ENCODE measurements at regions not wholly inside any gene's neighbourhood (a gene's known extent, or its start where the extent isn't known, plus 50 kb on each side); places are given as distances from the start of the nearest gene placed in this dataset.

- ChIA-PET CTCF (no interaction called here), POLR2A (ENCODE audit: low non-redundant PET) (no interaction called here)
- no peak overlapping the region for H3K27ac ChIP-seq
- no peak for DNase-seq (ENCODE audit: low spot score)
- TF ChIP-seq, protein P1, sequence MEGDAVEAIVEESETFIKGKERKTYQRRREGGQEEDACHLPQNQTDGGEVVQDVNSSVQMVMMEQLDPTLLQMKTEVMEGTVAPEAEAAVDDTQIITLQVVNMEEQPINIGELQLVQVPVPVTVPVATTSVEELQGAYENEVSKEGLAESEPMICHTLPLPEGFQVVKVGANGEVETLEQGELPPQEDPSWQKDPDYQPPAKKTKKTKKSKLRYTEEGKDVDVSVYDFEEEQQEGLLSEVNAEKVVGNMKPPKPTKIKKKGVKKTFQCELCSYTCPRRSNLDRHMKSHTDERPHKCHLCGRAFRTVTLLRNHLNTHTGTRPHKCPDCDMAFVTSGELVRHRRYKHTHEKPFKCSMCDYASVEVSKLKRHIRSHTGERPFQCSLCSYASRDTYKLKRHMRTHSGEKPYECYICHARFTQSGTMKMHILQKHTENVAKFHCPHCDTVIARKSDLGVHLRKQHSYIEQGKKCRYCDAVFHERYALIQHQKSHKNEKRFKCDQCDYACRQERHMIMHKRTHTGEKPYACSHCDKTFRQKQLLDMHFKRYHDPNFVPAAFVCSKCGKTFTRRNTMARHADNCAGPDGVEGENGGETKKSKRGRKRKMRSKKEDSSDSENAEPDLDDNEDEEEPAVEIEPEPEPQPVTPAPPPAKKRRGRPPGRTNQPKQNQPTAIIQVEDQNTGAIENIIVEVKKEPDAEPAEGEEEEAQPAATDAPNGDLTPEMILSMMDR (conservative IDR thresholded peaks at IDR 0.05; ENCODE audit: low read depth): no peak
Measured at GRCh38 chr2:36203366-36203765, 152.2 kb upstream of the CRIM1 start.

- ChIA-PET POLR2A (ENCODE audit: low non-redundant PET) (no interaction called here), CTCF (no interaction called here)
- H3K27ac ChIP-seq: no peak overlapping the region
- TF ChIP-seq, protein P1 (conservative IDR thresholded peaks at IDR 0.05; ENCODE audit: low read depth): no peak
- no peak for DNase-seq (ENCODE audit: low spot score)
Measured at GRCh38 chr2:36197181-36197971, 158.2 kb upstream of the CRIM1 start.

DNA sequence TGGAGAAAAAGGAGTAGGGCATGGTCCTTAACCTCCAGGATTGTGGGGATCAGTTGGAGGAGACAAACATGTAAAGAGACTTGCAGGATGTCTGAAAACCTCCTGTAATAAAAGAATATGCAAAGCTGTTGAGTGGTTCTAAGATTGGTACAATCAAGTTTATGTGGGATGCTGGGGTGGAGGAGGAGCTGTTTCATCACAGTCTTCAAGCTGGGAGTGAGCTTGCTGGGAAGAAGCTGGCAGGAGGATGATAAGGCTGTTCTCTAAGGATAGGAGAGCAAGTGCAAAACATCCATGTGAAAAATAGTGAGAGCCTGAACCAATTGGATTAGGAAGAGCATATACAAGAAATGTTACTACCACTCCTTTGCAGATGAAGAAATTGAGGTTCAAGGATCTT, 161.9 kb upstream of the CRIM1 start:
- POLR2A ChIA-PET (ENCODE audit: low non-redundant PET): no interaction called here
- CTCF ChIA-PET: no interaction called here

DNA sequence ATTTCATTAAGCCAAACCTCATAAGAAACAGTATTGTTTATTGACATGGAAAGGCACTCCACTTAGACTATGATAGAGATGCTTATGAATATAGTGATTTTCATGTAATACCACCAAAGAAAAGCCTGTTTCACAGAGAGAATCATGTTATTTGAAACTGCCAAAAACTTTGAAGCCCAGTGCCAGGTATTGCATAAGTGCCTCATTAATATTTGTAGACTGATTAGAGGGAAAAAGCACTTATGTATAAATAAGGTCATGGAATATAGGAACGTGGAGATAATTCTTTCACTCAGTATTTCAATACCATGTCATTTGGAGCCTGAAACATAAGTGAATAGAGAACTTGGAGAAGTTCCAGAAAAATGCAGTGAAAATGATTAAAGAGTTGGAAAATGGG, 162.6 kb upstream of the CRIM1 start:
- CTCF ChIA-PET: no interaction called here
- TF ChIP-seq, protein P1 (conservative IDR thresholded peaks at IDR 0.05; ENCODE audit: low read depth): no peak
- DNase-seq (ENCODE audit: low spot score): no peak
- POLR2A ChIA-PET (ENCODE audit: low non-redundant PET): no interaction called here
- H3K27ac ChIP-seq: no peak overlapping the region

More for the DNA sequence above, 161.9 kb upstream of the CRIM1 start:
- DNase-seq (ENCODE audit: low spot score): no peak
- TF ChIP-seq, protein P1 (conservative IDR thresholded peaks at IDR 0.05; ENCODE audit: low read depth): no peak
- H3K27ac ChIP-seq: no peak overlapping the region

DNA sequence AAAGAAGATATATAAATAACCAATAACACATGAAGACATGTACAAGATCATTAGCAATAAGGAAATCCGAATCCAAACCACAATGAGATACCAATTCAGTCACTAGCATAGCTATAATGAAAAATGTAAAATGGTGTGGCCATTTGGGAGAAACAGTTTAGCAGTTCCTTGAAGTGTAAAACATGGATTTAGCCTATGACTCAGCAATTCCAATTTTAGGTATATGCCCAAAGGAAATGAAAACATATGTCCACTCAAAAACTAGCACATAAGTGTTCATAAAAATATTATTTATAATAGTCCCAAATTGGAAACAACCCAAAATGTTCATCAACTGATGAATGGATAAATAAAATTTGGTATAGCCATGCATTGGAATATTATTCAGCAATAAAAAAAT, 165.5 kb upstream of the CRIM1 start:
- CTCF ChIA-PET: interaction anchor here (0.7 kb wide), 1 partner anchor 131 kb away, joined by 4 read pairs; no protein-coding TSS in a partner anchor

DNA sequence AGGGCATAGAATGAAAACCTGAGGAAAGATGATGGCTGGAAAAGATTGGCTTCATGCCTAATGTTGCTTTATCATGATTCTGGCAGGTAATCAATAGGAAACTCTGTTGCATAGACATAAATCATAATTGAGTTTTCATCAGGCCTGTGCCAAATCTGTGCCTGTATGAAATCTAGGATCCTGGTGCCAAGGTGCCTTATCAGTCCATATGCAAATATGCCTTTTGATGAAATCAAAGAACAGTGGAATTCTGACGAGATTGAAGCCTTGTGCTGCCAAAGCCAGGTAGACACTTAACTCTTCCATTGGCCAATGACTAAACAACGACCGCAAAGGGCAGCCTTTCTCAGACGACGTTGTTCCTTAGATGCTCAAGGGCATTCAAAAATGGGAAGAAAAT, 170.0 kb upstream of the CRIM1 start:
- TF ChIP-seq, protein P1 (conservative IDR thresholded peaks at IDR 0.05; ENCODE audit: low read depth): no peak
- ChIA-PET POLR2A (ENCODE audit: low non-redundant PET) (no interaction called here), CTCF (no interaction called here)
- DNase-seq (ENCODE audit: low spot score): no peak
- no peak overlapping the region for H3K27ac ChIP-seq

More for the DNA sequence above, 165.5 kb upstream of the CRIM1 start:
- POLR2A ChIA-PET (ENCODE audit: low non-redundant PET): no interaction called here
- no peak for DNase-seq (ENCODE audit: low spot score)
- H3K27ac ChIP-seq: no peak overlapping the region
- TF ChIP-seq, protein P1 (conservative IDR thresholded peaks at IDR 0.05; ENCODE audit: low read depth): no peak
